Subcutaneous abdominal adipose tissue (tissue), 5 donors: ENCODE measurements at regions not wholly inside any gene's neighbourhood (a gene's known extent, or its start where the extent isn't known, plus 50 kb on each side); places are given as distances from the start of the nearest gene placed in this dataset.

Experiments used
- H3K27ac ChIP-seq: one replicate; pipeline ENCODE4 v1.7.0; 2013; ENCODE audit warnings: low read depth, mild to moderate bottlenecking, inconsistent platforms, low read length, moderate library complexity
- H3K27me3 ChIP-seq, 5 donors: one replicate each; pipeline ENCODE4 v1.7.0; 2013; ENCODE audit warnings: low read length in 5 of 5, inconsistent platforms in 1 of 5; ENCODE audit not compliant: control insufficient read depth in 5 of 5, insufficient read depth in 4 of 5
- H3K36me3 ChIP-seq, 5 donors: one replicate each; pipeline ENCODE4 v1.7.0; 2013; ENCODE audit warnings: low read length in 5 of 5; ENCODE audit not compliant: control insufficient read depth in 5 of 5, insufficient read depth in 5 of 5
- H3K4me1 ChIP-seq, 5 donors: one replicate each; pipeline ENCODE4 v1.7.0; 2013; ENCODE audit warnings: low read length in 5 of 5, mild to moderate bottlenecking in 3 of 5, moderate library complexity in 1 of 5; ENCODE audit not compliant: control insufficient read depth in 5 of 5, insufficient read depth in 5 of 5
- H3K4me3 ChIP-seq, 5 donors: one replicate each; pipeline ENCODE4 v1.7.0; 2013; ENCODE audit warnings: low read length in 5 of 5, low read depth in 1 of 5
- H3K9ac ChIP-seq, 5 donors: one replicate each; pipeline ENCODE4 v1.7.0; 2013; ENCODE audit warnings: low read length in 5 of 5, mild to moderate bottlenecking in 4 of 5, moderate library complexity in 3 of 5
- H3K9me3 ChIP-seq, 5 donors: one replicate each; pipeline ENCODE4 v1.7.0; 2013; ENCODE audit warnings: low read length in 5 of 5; ENCODE audit not compliant: control insufficient read depth in 5 of 5
- donor health status: healthy.
- donor health status: healthy.
- donor health status: healthy.
- donor health status: healthy.
- donor health status: healthy.

GRCh38 chr11:97729546-97730272 lies 1291.0 kb upstream of the CNTN5 start:
- Histone ChIP-seq H3K9me3 (no peaks in the 10 kb centered on the region), H3K9ac (no peak overlapping the region), H3K36me3 (no peaks in the 10 kb centered on the region), H3K4me1 (no peaks in the 10 kb centered on the region), H3K27me3 (no peaks in the 10 kb centered on the region), H3K27ac (no peak overlapping the region), H3K4me3 (no peak overlapping the region)

GRCh38 chr11:97732011-97732632 lies 1288.6 kb upstream of the CNTN5 start:
- Histone ChIP-seq H3K27me3 (no peaks in the 10 kb centered on the region), H3K27ac (no peak overlapping the region), H3K9ac (no peak overlapping the region), H3K4me3 (no peak overlapping the region), H3K4me1 (no peaks in the 10 kb centered on the region), H3K36me3 (no peaks in the 10 kb centered on the region), H3K9me3 (no peaks in the 10 kb centered on the region)

DNA sequence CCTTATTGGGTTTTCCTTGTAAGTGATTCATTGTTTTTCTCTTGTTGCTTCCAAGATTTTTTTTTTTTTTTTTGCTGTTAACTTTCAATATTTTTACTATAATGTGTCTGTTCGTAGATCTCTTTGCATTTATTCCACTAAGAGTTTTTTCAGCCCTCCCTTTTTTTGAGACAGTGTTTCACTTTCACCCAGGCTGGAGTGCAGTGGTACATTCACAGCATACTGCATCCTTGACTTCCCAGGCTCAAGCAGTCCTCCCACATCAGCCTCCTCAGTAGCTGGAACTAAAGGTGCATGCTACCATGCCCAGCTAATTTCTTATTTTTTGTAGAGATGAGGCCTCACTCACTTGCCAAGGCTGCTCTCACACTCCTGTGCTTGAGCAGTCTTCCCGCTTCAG lies 1282.0 kb upstream of the CNTN5 start:
- Histone ChIP-seq H3K36me3 (no peaks in the 10 kb centered on the region), H3K9me3 (no peaks in the 10 kb centered on the region), H3K27me3 (no peaks in the 10 kb centered on the region), H3K4me1 (peaks cover 0 to 14% (median 2%) of the 10 kb centered on the region in 5 donors), H3K4me3 (no peak overlapping the region), H3K9ac (no peak overlapping the region), H3K27ac (no peak overlapping the region)

DNA sequence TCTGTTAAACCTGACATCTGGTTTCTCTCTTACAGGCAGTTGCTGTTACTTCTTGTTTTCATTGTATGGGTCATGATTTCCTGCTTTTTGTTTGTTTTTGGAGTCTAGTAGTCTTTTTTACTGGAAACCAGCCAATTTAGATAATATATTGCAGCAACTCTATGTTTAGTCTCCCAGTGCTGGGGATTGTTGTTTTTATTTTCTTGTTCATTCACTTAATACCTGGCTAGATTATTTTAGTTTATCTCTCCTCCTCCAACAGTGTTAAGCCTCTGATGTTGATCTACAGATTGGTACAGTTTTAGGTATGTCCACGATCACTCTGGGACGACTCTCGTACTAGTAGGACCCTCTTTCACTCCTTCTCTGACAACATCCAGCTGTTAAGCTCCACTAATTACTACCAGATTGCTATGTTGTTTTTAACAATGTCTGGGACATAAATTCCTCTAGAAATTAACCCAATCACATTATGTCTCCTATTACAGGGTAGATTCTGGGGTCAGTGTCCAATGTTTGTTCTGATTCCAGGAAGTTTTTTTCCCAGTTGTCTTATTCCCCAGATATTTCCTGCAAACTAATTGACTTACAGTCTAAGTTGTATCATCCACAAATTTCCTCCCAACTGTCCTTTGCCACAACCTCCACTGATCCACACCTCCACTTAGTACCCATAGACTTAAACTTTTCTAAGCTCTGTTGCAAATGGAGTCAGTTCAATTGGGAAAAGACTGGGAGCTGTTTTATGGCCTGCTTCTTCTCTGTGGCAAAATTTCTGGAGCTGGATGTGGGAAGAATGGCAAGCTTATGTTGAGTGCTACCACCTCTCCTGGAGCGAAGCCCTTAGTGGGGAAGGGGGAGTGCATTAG lies 1280.6 kb upstream of the CNTN5 start:
- peaks cover 0 to 14% (median 2%) of the 10 kb centered on the region in 5 donors for H3K4me1 ChIP-seq
- no peaks in the 10 kb centered on the region for H3K27me3 ChIP-seq
- H3K36me3 ChIP-seq, result no peaks in the 10 kb centered on the region
- no peak overlapping the region for H3K27ac ChIP-seq
- peak overlapping the region in 1 of 5 donors; percentile 2 for H3K4me3 ChIP-seq
- no peaks in the 10 kb centered on the region for H3K9me3 ChIP-seq
- H3K9ac ChIP-seq, result no peak overlapping the region

DNA sequence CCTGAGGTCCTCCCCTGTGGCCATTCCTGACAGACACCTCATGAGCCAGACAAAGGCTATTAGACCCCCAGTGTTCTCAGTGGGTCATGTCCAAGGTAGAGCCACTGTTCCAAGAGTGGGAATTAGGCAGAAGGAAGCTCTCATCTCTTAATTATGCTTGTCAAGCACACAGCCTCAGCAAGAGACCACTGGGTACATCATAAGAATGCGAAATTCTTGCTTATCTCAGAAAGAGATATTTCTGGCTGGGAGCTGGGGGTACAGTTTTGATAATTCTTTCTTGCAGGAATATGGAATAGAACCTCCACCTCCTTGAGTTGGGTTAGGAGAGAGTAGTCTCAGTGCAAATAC lies 1280.0 kb upstream of the CNTN5 start:
- Histone ChIP-seq H3K27me3 (no peaks in the 10 kb centered on the region), H3K27ac (no peak overlapping the region), H3K4me1 (peaks cover 0 to 14% (median 2%) of the 10 kb centered on the region in 5 donors), H3K9me3 (no peaks in the 10 kb centered on the region), H3K9ac (no peak overlapping the region), H3K4me3 (no peak overlapping the region), H3K36me3 (no peaks in the 10 kb centered on the region)

GRCh38 chr11:97742717-97743116 lies 1278.0 kb upstream of the CNTN5 start:
- no peaks in the 10 kb centered on the region for H3K9me3 ChIP-seq
- no peak overlapping the region for H3K27ac ChIP-seq
- no peak overlapping the region for H3K4me3 ChIP-seq
- H3K27me3 ChIP-seq, result no peaks in the 10 kb centered on the region
- peaks cover 0 to 14% (median 2%) of the 10 kb centered on the region in 5 donors for H3K4me1 ChIP-seq
- H3K9ac ChIP-seq, result no peak overlapping the region
- no peaks in the 10 kb centered on the region for H3K36me3 ChIP-seq

DNA sequence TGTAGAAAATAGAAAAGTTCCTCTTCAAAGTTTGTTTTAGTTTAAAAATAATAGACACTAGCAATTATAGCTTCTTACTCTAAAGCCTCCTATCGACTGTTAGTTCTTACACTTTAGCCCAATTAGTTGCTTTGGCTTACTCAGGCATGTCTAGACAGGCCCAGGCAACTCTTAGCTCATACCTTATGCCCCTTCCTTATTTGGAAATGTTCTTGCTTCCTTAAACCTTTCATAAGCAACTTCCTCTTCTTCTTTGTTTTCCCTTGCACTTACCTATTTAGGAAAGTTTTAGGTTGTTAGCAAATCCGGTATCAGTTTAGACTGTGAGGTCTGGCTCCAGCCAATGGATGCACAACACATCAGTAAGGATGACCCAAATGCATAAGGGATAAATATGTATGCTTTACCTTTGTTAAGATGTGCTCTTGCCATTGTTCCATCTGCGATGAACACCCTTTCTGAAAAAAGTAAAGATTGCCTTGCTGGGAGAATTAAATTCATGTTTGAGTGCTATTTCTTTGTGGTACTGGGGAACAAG lies 1277.5 kb upstream of the CNTN5 start:
- Histone ChIP-seq H3K27me3 (no peaks in the 10 kb centered on the region), H3K9ac (no peak overlapping the region), H3K9me3 (no peaks in the 10 kb centered on the region), H3K4me1 (peaks cover 0 to 14% (median 2%) of the 10 kb centered on the region in 5 donors), H3K27ac (no peak overlapping the region), H3K4me3 (no peak overlapping the region), H3K36me3 (no peaks in the 10 kb centered on the region)

DNA sequence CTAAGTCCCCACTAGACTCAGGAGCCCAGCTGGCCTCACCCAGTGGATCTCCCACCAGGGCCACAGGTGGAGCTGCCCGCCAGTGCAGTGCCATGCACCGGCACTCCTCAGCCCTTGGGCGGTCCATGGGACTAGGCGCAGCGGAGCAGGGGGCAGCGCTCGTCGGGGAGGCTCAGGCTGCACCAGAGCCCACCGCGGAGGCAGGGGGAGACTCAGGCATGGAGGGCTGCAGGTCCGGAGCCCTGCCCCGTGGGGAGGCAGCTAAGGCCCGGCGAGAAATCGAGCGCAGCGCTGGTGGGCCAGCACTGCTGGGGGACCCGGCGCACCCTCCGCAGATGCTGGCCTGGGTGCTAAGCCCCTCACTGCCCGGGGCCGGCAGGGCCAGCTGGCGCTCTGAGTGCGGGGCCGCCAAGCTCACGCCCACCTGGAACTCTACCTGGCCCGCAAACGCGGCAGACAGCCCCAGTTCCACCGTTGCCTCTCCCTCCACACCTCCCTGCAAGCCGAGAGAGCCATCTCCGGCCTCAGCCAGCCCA lies 1275.2 kb upstream of the CNTN5 start:
- H3K36me3 ChIP-seq, result no peaks in the 10 kb centered on the region
- no peak overlapping the region for H3K4me3 ChIP-seq
- H3K4me1 ChIP-seq, result peaks cover 0 to 4% (median 0%) of the 10 kb centered on the region in 5 donors
- no peak overlapping the region for H3K27ac ChIP-seq
- H3K9ac ChIP-seq, result no peak overlapping the region
- no peaks in the 10 kb centered on the region for H3K9me3 ChIP-seq
- H3K27me3 ChIP-seq, result no peaks in the 10 kb centered on the region

DNA sequence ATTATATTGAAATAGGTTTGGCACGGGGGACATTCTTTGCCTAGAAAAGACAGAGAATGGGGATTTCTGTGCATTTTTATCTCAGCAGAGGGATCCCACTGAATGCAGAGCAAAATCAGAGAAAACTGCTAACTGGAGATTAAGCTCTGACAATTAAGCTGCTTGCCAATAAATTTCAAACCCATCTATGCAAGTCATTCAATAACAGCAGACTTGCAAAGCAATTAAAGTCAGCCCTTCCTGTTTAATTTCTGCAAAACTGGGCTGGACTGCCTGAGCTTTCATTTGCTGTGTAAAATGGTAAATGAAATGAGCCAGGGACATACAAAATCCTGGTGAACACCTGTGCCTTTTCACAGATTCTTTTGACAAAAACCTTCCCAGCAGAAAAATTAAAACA lies 1273.9 kb upstream of the CNTN5 start:
- H3K27me3 ChIP-seq, result no peaks in the 10 kb centered on the region
- H3K4me1 ChIP-seq, result no peaks in the 10 kb centered on the region
- no peak overlapping the region for H3K27ac ChIP-seq
- no peak overlapping the region for H3K4me3 ChIP-seq
- no peak overlapping the region for H3K9ac ChIP-seq
- H3K36me3 ChIP-seq, result no peaks in the 10 kb centered on the region
- H3K9me3 ChIP-seq, result peaks cover 0 to 5% (median 0%) of the 10 kb centered on the region in 5 donors
